GM12878 (cell line): ENCODE measurements at regions not wholly inside any gene's neighbourhood (a gene's known extent, or its start where the extent isn't known, plus 50 kb on each side); places are given as distances from the start of the nearest gene placed in this dataset.

Experiments
- ATAC-seq: fragments of 200-7000 bp; cut with Tn5 transposase; 3 replicates; pipeline ENCODE4 v1.9.1; 2020; ENCODE audit warnings: mild to moderate bottlenecking, moderate library complexity
- BruUV-seq: library from RNA; stranded (reverse); fragments of 400-500 nt; replicated peaks from 2 replicates; lab custom pipeline; 2021; lab: Mats Ljungman, UMichigan
- CTCF ChIA-PET: fragments of 300-600 bp; sonication (Branson Sonifier 250); formaldehyde crosslinking; extraction: SDS; loops from one replicate; lab custom pipeline; 2021; ENCODE audit warnings: inconsistent platforms; lab: Yijun Ruan, JAX
- POLR2A ChIA-PET: fragments of 350-600 bp; formaldehyde crosslinking; extraction: SDS; loops from one replicate; lab custom pipeline; 2021; ENCODE audit warnings: inconsistent platforms; lab: Charles Lee
- RAD21 ChIA-PET: fragments of 300-600 bp; sonication (Branson Sonifier 250); formaldehyde crosslinking; loops from one replicate; lab custom pipeline; 2023; ENCODE audit warnings: antibody characterized with exemption; ENCODE audit not compliant: unreplicated experiment; lab: Charles Lee
- SMC1A ChIA-PET: fragments of 300-600 bp; sonication (Branson Sonifier 250); formaldehyde crosslinking; loops from one replicate; lab custom pipeline; 2023; ENCODE audit not compliant: unreplicated experiment, uncharacterized antibody; lab: Charles Lee
- DNase-seq: peaks from one replicate; pipeline ENCODE4 v3.0.0-alpha.2; 2011; ENCODE audit warnings: low read depth, low spot score
- FAIRE-seq: peaks from 3 replicates; lab custom pipeline; 2011; peaks lifted over from hg19 to GRCh38; lab: Jason Lieb, UNC
- H2AFZ ChIP-seq: 2 replicates; pipeline ENCODE4 v1.6.0; 2011; ENCODE audit warnings: low read depth, low read length, control low read depth; ENCODE audit not compliant: control insufficient read depth
- H3K27ac ChIP-seq: 2 replicates; pipeline ENCODE4 v1.5.1; 2011; ENCODE audit warnings: control low read depth; ENCODE audit not compliant: control insufficient read depth, insufficient read depth
- H3K27me3 ChIP-seq, 2 experiments: replicated peaks in 1 of 2; 2 replicates each; pipeline versions ENCODE4 v1.6.0 to v1.6.1; 2011; ENCODE audit warnings: low read length in 1 of 2; ENCODE audit not compliant: control insufficient read depth in 2 of 2, insufficient read depth in 2 of 2
- H3K36me3 ChIP-seq, 2 experiments: 2 replicates each; pipeline ENCODE4 v1.5.1; 2011; ENCODE audit warnings: low read length in 1 of 2; ENCODE audit not compliant: control insufficient read depth in 2 of 2, insufficient read depth in 2 of 2
- H3K4me1 ChIP-seq: 2 replicates; pipeline ENCODE4 v1.6.1; 2011; ENCODE audit warnings: mild to moderate bottlenecking, low read length, moderate library complexity, mixed read lengths; ENCODE audit not compliant: control insufficient read depth, insufficient read depth
- H3K4me2 ChIP-seq: 2 replicates; pipeline ENCODE4 v1.6.0; 2011; ENCODE audit warnings: control low read depth; ENCODE audit not compliant: control insufficient read depth, insufficient read depth
- H3K4me3 ChIP-seq: fragments of 200-600 bp; sonication (generic); 2 replicates; pipeline ENCODE4 v1.5.1; 2016
- H3K79me2 ChIP-seq: 2 replicates; pipeline ENCODE4 v1.6.0; 2011; ENCODE audit warnings: low read length; ENCODE audit not compliant: control insufficient read depth, insufficient read depth
- H3K9ac ChIP-seq: 2 replicates; pipeline ENCODE4 v1.8.0; 2011; ENCODE audit warnings: low read length, control low read depth, mixed read lengths; ENCODE audit not compliant: control insufficient read depth, insufficient read depth
- H3K9me3 ChIP-seq: replicated peaks from 3 replicates; pipeline ENCODE4 v1.5.1; 2011; ENCODE audit warnings: mild to moderate bottlenecking, low read length; ENCODE audit not compliant: control insufficient read depth, insufficient read depth
- H4K20me1 ChIP-seq: 2 replicates; pipeline ENCODE4 v1.6.0; 2011; ENCODE audit not compliant: control insufficient read depth, insufficient read depth
- ATF3 ChIP-seq: IDR thresholded peaks from 2 replicates; pipeline ENCODE4 v1.6.1; 2011; ENCODE audit warnings: low read depth, mild to moderate bottlenecking, low read length, moderate library complexity, borderline replicate concordance; ENCODE audit errors: extremely low read depth
- BCL3 ChIP-seq: IDR thresholded peaks from 2 replicates; pipeline ENCODE4 v1.6.1; 2011; ENCODE audit warnings: borderline replicate concordance, low read depth, mild to moderate bottlenecking, moderate library complexity, low read length; ENCODE audit not compliant: insufficient read depth, poor library complexity, severe bottlenecking
- CBX3 ChIP-seq: fragments of 200-600 bp; sonication (generic); IDR thresholded peaks from 2 replicates; pipeline ENCODE4 v1.6.1; 2016; ENCODE audit warnings: low read depth, borderline replicate concordance
- CEBPZ ChIP-seq: fragments of 150-350 bp; IDR thresholded peaks from 2 replicates; pipeline ENCODE4 v1.6.1; 2016; ENCODE audit warnings: low read depth, low read length
- MTA2 ChIP-seq: fragments of 450-650 bp; IDR thresholded peaks from 2 replicates; pipeline ENCODE4 v1.6.1; 2016; ENCODE audit warnings: low read depth, mild to moderate bottlenecking, moderate library complexity
- NFYA ChIP-seq: IDR thresholded peaks from 2 replicates; pipeline ENCODE4 v1.6.1; 2011; ENCODE audit warnings: low read depth, mild to moderate bottlenecking, low read length, improper control_type of control experiment, borderline replicate concordance
- RAD21 ChIP-seq: IDR thresholded peaks from 2 replicates; pipeline ENCODE4 v1.6.1; 2011; ENCODE audit warnings: mild to moderate bottlenecking, low read depth, low read length, moderate library complexity; ENCODE audit not compliant: insufficient read depth
- RELB ChIP-seq: fragments of 450-650 bp; IDR thresholded peaks from 2 replicates; pipeline ENCODE4 v1.6.1; 2017; ENCODE audit warnings: low read depth, mild to moderate bottlenecking, moderate library complexity
- ZNF24 ChIP-seq: fragments of 450-650 bp; IDR thresholded peaks from 2 replicates; pipeline ENCODE4 v1.6.1; 2017; ENCODE audit warnings: antibody characterized with exemption, mild to moderate bottlenecking
- WGBS: methylation state at CpG from one replicate; pipeline ENCODE4 v1.1.6; 2016; ENCODE audit warnings: low lambda C conversion rate; ENCODE audit not compliant: insufficient replicate concordance, insufficient coverage; ENCODE audit errors: missing lambda C conversion rate; 5-methylcytosine and 5-hydroxymethylcytosine counted together
- in situ Hi-C: fragments of 300-500 bp; cut with MboI; formaldehyde crosslinking; loops from 9 replicates; pipeline ENCODE4 v1.14.3; 2018; ENCODE audit warnings: mixed read lengths
- intact Hi-C: fragments of 100-400 bp; cut with micrococcal nuclease; formaldehyde crosslinking; loops from one replicate; pipeline ENCODE4 v1.14.2; 2022; ENCODE audit not compliant: unreplicated experiment

- Histone ChIP-seq H3K9ac (no peak overlapping the region), H3K4me2 (no peak overlapping the region), H2AFZ (no peak overlapping the region), H3K4me3 (no peak overlapping the region), H3K9me3 (no peaks in the 10 kb centered on the region), H4K20me1 (no peaks in the 10 kb centered on the region), H3K4me1 (no peaks in the 10 kb centered on the region), H3K36me3 (no peaks in the 10 kb centered on the region), H3K79me2 (no peaks in the 10 kb centered on the region), H3K27ac (no peak overlapping the region), H3K27me3 (no peaks in the 10 kb centered on the region)
- ChIA-PET RAD21 (no interaction called here), CTCF (no interaction called here), POLR2A (no interaction called here), SMC1A (interaction anchor here (0.7 kb wide), 1 partner anchor 720 kb away, joined by 3 read pairs; no protein-coding TSS in a partner anchor)
- FAIRE-seq: no peak
- BruUV-seq: no TSS peak
- intact Hi-C loops: no loop called here
- WGBS: 0% methylated on average over 2 of the region's 2 CpGs
- ATAC-seq: no peak
- TF ChIP-seq ZNF24 (no peak), CBX3 (no peak), RELB (no peak), BCL3 (no peak)
- no peak for DNase-seq
- in situ Hi-C loops: no loop called here
Observed at GRCh38 chr11:25357133-25357532, 860.3 kb downstream of the LUZP2 start.

GRCh38 chr11:25377466-25377865 lies 880.6 kb downstream of the LUZP2 start:
- in situ Hi-C loops: no loop called here
- CTCF ChIA-PET: no interaction called here
- 48% methylated on average over 2 of the region's 2 CpGs for WGBS
- Histone ChIP-seq H2AFZ (no peak overlapping the region), H3K4me3 (no peak overlapping the region), H3K27ac (no peak overlapping the region), H3K27me3 (no peaks in the 10 kb centered on the region), H3K9ac (no peak overlapping the region), H3K79me2 (no peaks in the 10 kb centered on the region), H3K9me3 (no peaks in the 10 kb centered on the region), H3K36me3 (no peaks in the 10 kb centered on the region), H3K4me1 (no peaks in the 10 kb centered on the region), H4K20me1 (no peaks in the 10 kb centered on the region), H3K4me2 (no peak overlapping the region)
- no TSS peak for BruUV-seq
- SMC1A ChIA-PET: no interaction called here
- ATAC-seq: no peak
- intact Hi-C loops: no loop called here
- no peak for FAIRE-seq
- RAD21 ChIA-PET: no interaction called here
- TF ChIP-seq CEBPZ (no peak), RAD21 (no peak), MTA2 (no peak), ATF3 (no peak), NFYA (no peak)
- DNase-seq: no peak
- POLR2A ChIA-PET: no interaction called here
